Skin of body (tissue), 1 donor: ENCODE measurements at regions not wholly inside any gene's neighbourhood (a gene's known extent, or its start where the extent isn't known, plus 50 kb on each side); places are given as distances from the start of the nearest gene placed in this dataset.
"Not testable (repeated sequence)": the region's sequence is repeated elsewhere in the genome, so short reads cannot be mapped to it uniquely, and the experiment has no call there.

Source experiments
- DNase-seq: peaks from one replicate; lab custom pipeline; 2025; lab: John Stamatoyannopoulos, UW

- no peak for DNase-seq
Measured at GRCh38 chr1:38758820-38759219, 100.8 kb downstream of the RRAGC start.

- no peak for DNase-seq
Measured at GRCh38 chr1:38746941-38747600, 112.5 kb downstream of the RRAGC start.

GRCh38 chr1:38746402-38746935, 113.1 kb downstream of the RRAGC start:
- no peak for DNase-seq

GRCh38 chr1:38745476-38746401, 113.8 kb downstream of the RRAGC start:
- no peak for DNase-seq

- no peak for DNase-seq
Measured at GRCh38 chr1:38744452-38745350, 114.9 kb downstream of the RRAGC start.

GRCh38 chr1:38743184-38743583, 116.4 kb downstream of the RRAGC start:
- DNase-seq, result peak; percentile 19

- DNase-seq, result peak; percentile 11
Measured at GRCh38 chr1:38741341-38741740, 118.2 kb downstream of the RRAGC start.

- no peak for DNase-seq
Measured at GRCh38 chr1:38740487-38740886, 119.1 kb downstream of the RRAGC start.

- no peak for DNase-seq
Measured at GRCh38 chr1:38738207-38738606, 121.4 kb downstream of the RRAGC start.

GRCh38 chr1:38736399-38736798, 123.2 kb downstream of the RRAGC start:
- DNase-seq, result no peak

- no peak for DNase-seq
Measured at GRCh38 chr1:38735651-38736161, 123.9 kb downstream of the RRAGC start.

GRCh38 chr1:38733761-38734160, 125.8 kb downstream of the RRAGC start:
- no peak for DNase-seq

- no peak for DNase-seq
Measured at GRCh38 chr1:38730511-38731397, 128.8 kb downstream of the RRAGC start.

- no peak for DNase-seq
Measured at GRCh38 chr1:38728585-38728908, 131.0 kb downstream of the RRAGC start.

- peak; percentile 57 for DNase-seq
Measured at GRCh38 chr1:38727684-38728584, 131.6 kb downstream of the RRAGC start.

GRCh38 chr1:38725321-38725961, 134.1 kb downstream of the RRAGC start:
- DNase-seq, result not testable (repeated sequence)

- DNase-seq, result no peak
Measured at GRCh38 chr1:38724160-38725131, 135.1 kb downstream of the RRAGC start.

- DNase-seq, result no peak
Measured at GRCh38 chr1:38721816-38722215, 137.8 kb downstream of the RRAGC start.
